ENCODE measurements at regions not wholly inside any gene's neighbourhood (a gene's known extent, or its start where the extent isn't known, plus 50 kb on each side); places are given as distances from the start of the nearest gene placed in this dataset.

DNA sequence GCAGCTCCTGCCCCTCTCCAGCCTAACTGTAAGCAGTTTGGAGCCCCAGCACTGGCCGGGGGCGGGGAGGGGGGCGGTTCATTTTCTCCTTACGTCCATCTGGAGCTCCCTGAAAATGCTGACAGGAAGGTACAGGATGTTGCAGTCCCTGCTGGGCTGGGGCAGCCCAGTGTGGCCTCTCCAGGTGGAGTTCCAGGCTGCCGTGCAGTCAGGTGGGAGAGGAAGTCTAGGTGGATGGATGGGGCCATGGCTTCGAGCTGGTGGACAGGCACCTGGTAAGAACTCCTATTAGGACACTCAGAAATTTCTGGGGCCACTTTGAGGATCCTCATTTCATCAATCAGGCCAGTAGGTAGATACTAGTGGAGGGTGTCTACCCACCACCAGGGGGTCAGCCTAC is 295.2 kb downstream of the CDH26 start:
- DNase-seq (ENCODE audit: low read depth): no peak
- TF ChIP-seq CTCF (conservative IDR thresholded peaks at IDR 0.05; ENCODE audit: low read length): no peak
- no peak overlapping the region for H3K4me3 ChIP-seq (ENCODE audit: low read length)

DNA sequence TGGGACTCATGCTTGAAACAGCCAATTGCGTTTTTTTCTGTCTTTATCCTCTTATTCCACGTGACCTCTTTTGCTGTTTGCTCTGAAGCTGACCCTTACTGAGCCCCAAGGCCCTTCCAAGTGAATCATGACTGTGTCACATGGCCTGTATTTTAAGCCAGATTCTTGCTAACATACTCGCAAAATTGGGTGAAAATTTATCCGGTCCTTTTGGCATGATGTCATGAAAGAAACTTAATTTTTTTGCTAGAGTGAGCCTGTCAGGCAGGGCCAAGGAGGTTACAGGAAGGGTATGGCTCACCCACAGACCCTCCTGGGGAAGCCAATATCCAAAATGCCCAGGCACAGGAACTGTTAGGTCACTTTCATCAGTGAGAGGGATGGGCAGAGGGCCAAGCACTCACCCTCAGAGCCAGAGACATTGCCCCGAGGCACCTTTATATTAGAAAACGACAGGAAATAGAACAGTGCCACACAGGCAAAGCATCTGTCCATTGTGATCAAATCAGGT is 296.7 kb downstream of the CDH26 start:
- TF ChIP-seq CTCF (conservative IDR thresholded peaks at IDR 0.05; ENCODE audit: low read length): no peak
- no peak overlapping the region for H3K4me3 ChIP-seq (ENCODE audit: low read length)
- DNase-seq (ENCODE audit: low read depth): peak; percentile 65

- no peak for TF ChIP-seq CTCF (conservative IDR thresholded peaks at IDR 0.05; ENCODE audit: low read length)
- no peak overlapping the region for H3K4me3 ChIP-seq (ENCODE audit: low read length)
- no peak for DNase-seq (ENCODE audit: low read depth)
Observed at GRCh38 chr20:60255415-60255814, 297.2 kb downstream of the CDH26 start.

DNA sequence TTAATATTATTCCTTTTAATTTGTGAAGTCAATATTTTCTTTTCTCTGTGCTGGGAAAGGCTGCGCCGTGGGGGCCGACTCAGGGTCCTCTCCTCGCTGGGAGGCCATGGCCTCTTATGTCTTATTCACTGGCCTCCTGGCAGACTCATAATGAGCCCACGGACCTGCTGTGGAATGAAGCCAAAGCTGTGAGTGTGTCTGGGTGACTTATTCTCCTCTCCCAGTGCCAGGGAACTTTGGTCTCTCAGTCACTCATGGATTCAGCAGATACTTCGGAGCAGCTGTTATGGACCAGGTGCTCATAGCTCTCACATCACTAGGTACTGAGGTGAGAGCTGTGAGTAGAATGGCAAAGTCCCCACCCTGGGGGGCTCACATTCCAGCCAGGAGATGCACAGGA is 297.6 kb downstream of the CDH26 start:
- no peak overlapping the region for H3K4me3 ChIP-seq (ENCODE audit: low read length)
- no peak for DNase-seq (ENCODE audit: low read depth)
- TF ChIP-seq CTCF (conservative IDR thresholded peaks at IDR 0.05; ENCODE audit: low read length): no peak

- TF ChIP-seq CTCF (conservative IDR thresholded peaks at IDR 0.05; ENCODE audit: low read length): no peak
- DNase-seq (ENCODE audit: low read depth): no peak
- H3K4me3 ChIP-seq (ENCODE audit: low read length): no peak overlapping the region
Observed at GRCh38 chr20:60256811-60257210, 298.6 kb downstream of the CDH26 start.

GRCh38 chr20:60257671-60258070 is 299.4 kb downstream of the CDH26 start:
- H3K4me3 ChIP-seq (ENCODE audit: low read length): no peak overlapping the region
- TF ChIP-seq CTCF (conservative IDR thresholded peaks at IDR 0.05; ENCODE audit: low read length): no peak
- no peak for DNase-seq (ENCODE audit: low read depth)

- no peak for DNase-seq (ENCODE audit: low read depth)
- TF ChIP-seq CTCF (conservative IDR thresholded peaks at IDR 0.05; ENCODE audit: low read length): no peak
- H3K4me3 ChIP-seq (ENCODE audit: low read length): no peak overlapping the region
Observed at GRCh38 chr20:60258255-60258863, 300.1 kb downstream of the CDH26 start.

Measured in AG10803 (cell line).